ENCODE measurements at regions not wholly inside any gene's neighbourhood (a gene's known extent, or its start where the extent isn't known, plus 50 kb on each side); places are given as distances from the start of the nearest gene placed in this dataset.

- no peaks in the 10 kb centered on the region for H3K36me3 Mint-ChIP-seq
- H3K9me3 Mint-ChIP-seq, result peaks cover 0 to 11% (median 4%) of the 10 kb centered on the region in 7 donors
- no peaks in the 10 kb centered on the region for H4K20me1 ChIP-seq (ENCODE audit: insufficient read depth, low read length)
- no CpG with 5 or more reads among the region's 6 CpGs for WGBS (ENCODE audit: insufficient coverage)
- peak overlapping the region in 1 of 7 donors; percentile 69 for H3K27ac Mint-ChIP-seq
- H3K9me3 ChIP-seq (replicated peaks in 1 of 2; ENCODE audit: control insufficient read depth in 1 of 2, insufficient read depth in 1 of 2, low read length in 2 of 2), result no peaks in the 10 kb centered on the region
- no peak overlapping the region for H3K27ac ChIP-seq (ENCODE audit: low read depth in 1 of 2, low read length in 2 of 2)
- peaks cover 3 to 8% (median 6%) of the 10 kb centered on the region in 3 donors for H3K27me3 Mint-ChIP-seq (ENCODE audit: low read depth in 3 of 3)
- no peak overlapping the region for H3K4me3 ChIP-seq (replicated peaks in 1 of 3; ENCODE audit: low read depth in 2 of 3, low read length in 3 of 3)
- peak overlapping the region; percentile 18 for H2AFZ ChIP-seq (ENCODE audit: insufficient read depth, low read depth, low read length, poor library complexity, severe bottlenecking)
- no peak overlapping the region for H3K4me2 ChIP-seq (replicated peaks; ENCODE audit: extremely low read depth, low read length, poor library complexity, severe bottlenecking)
- no peaks in the 10 kb centered on the region for H3K79me2 ChIP-seq (ENCODE audit: insufficient read depth, low read length)
- peaks cover 6 to 21% of the 10 kb centered on the region in 2 donors for H3K4me1 ChIP-seq (ENCODE audit: control insufficient read depth in 1 of 2, insufficient read depth in 2 of 2, low read length in 2 of 2)
- DNase-seq, result no peak
- H3K27me3 ChIP-seq (ENCODE audit: control insufficient read depth in 2 of 2, insufficient read depth in 2 of 2, low read length in 2 of 2), result peaks cover 0 to 2% of the 10 kb centered on the region in 2 donors
- H3K9ac ChIP-seq (ENCODE audit: insufficient read depth, low read length, poor library complexity, severe bottlenecking), result no peak overlapping the region
- intact Hi-C loops (cut with micrococcal nuclease), result no loop called here
- H3K4me1 Mint-ChIP-seq, result peaks cover 48% of the 10 kb centered on the region
- no peaks in the 10 kb centered on the region for H3K36me3 ChIP-seq (replicated peaks in 1 of 2; ENCODE audit: control insufficient read depth in 1 of 2, insufficient read depth in 2 of 2, low read length in 2 of 2)
- TF ChIP-seq CTCF (IDR thresholded peaks at IDR 0.05), result no peak
- H3K4me3 Mint-ChIP-seq, result no peak overlapping the region
These were observed 128.8 kb upstream of the GPR26 start for GRCh38 chr10:123537188-123537961.

GRCh38 chr10:123538401-123539320, 127.5 kb upstream of the GPR26 start:
- Histone ChIP-seq H3K4me3 (replicated peaks in 1 of 3; ENCODE audit: low read depth in 2 of 3, low read length in 3 of 3) (no peak overlapping the region), H3K27me3 (ENCODE audit: control insufficient read depth in 2 of 2, insufficient read depth in 2 of 2, low read length in 2 of 2) (peaks cover 2 to 6% of the 10 kb centered on the region in 2 donors), H4K20me1 (ENCODE audit: insufficient read depth, low read length) (no peaks in the 10 kb centered on the region), H3K79me2 (ENCODE audit: insufficient read depth, low read length) (no peaks in the 10 kb centered on the region), H3K27ac (ENCODE audit: low read depth in 1 of 2, low read length in 2 of 2) (no peak overlapping the region), H3K4me1 (ENCODE audit: control insufficient read depth in 1 of 2, insufficient read depth in 2 of 2, low read length in 2 of 2) (peaks cover 6 to 21% of the 10 kb centered on the region in 2 donors), H3K9ac (ENCODE audit: insufficient read depth, low read length, poor library complexity, severe bottlenecking) (no peak overlapping the region), H3K36me3 (replicated peaks in 1 of 2; ENCODE audit: control insufficient read depth in 1 of 2, insufficient read depth in 2 of 2, low read length in 2 of 2) (no peaks in the 10 kb centered on the region), H2AFZ (ENCODE audit: insufficient read depth, low read depth, low read length, poor library complexity, severe bottlenecking) (peak overlapping the region; percentile 18), H3K9me3 (replicated peaks in 1 of 2; ENCODE audit: control insufficient read depth in 1 of 2, insufficient read depth in 1 of 2, low read length in 2 of 2) (no peaks in the 10 kb centered on the region), H3K4me2 (replicated peaks; ENCODE audit: extremely low read depth, low read length, poor library complexity, severe bottlenecking) (no peak overlapping the region)
- TF ChIP-seq CTCF (IDR thresholded peaks at IDR 0.05), result no peak
- no peak for DNase-seq
- H3K36me3 Mint-ChIP-seq, result no peaks in the 10 kb centered on the region
- WGBS (ENCODE audit: insufficient coverage), result 74% methylated on average over 6 of the region's 12 CpGs
- H3K4me3 Mint-ChIP-seq, result peak overlapping the region in 1 of 2 donors; percentile 1
- peaks cover 45% of the 10 kb centered on the region for H3K4me1 Mint-ChIP-seq
- H3K27me3 Mint-ChIP-seq (ENCODE audit: low read depth in 3 of 3), result peaks cover 6 to 8% (median 6%) of the 10 kb centered on the region in 3 donors
- peaks cover 0 to 6% (median 2%) of the 10 kb centered on the region in 7 donors for H3K9me3 Mint-ChIP-seq
- intact Hi-C loops (cut with micrococcal nuclease), result no loop called here
- peak overlapping the region in 1 of 7 donors; percentile 29 for H3K27ac Mint-ChIP-seq
